ENCODE measurements at regions not wholly inside any gene's neighbourhood (a gene's known extent, or its start where the extent isn't known, plus 50 kb on each side); places are given as distances from the start of the nearest gene placed in this dataset.

DNA sequence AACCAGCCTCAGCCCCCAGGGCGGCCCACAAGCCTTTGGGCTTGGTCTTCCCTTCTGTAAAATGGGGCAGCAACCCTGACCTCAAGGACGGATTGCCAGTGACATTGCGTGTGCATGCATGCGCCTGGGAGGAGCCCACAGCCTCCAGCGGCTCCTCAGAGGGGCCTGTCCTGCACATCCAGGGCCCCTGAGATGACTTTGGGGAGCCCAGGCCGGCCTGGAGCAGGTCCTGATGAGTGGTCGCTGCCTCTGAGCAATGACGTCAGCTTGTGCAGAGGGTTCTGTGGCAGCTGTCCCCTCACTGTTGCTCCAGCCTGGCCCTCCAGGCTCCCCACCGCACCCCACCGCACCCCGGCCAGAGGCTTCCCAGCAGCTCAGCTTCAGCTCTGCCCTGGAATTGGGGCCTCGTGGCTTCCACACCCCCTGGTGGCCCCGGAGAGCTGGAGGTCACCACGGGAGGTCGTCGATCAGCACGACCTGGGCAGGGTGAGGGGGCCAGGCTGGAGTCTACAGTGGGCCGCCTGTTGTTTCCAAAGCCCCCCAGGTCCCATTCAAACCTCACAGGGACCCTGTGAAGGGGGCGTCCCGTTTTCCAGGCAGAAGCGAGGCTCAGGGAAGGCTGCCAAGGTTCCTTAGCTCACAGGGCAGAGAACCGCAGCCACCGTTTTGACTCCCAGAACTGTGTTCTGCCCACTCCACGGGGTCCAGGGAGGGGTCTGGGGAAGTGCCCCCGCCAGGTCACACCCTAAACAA, 341.8 kb downstream of the SEC14L1 start:
- Mint-ChIP-seq H3K27me3 (ENCODE audit: low read depth) (no peaks in the 10 kb centered on the region), H3K4me1 (peaks cover 30% of the 10 kb centered on the region), H3K36me3 (no peaks in the 10 kb centered on the region; the same call in none of the 2 replicates), H3K9me3 (no peaks in the 10 kb centered on the region), H3K4me3 (no peak overlapping the region), H3K27ac (no peak overlapping the region)
- ChIA-PET CTCF (interaction anchor here (3.4 kb wide), 1 partner anchor 53 kb away, joined by 11 read pairs; no protein-coding TSS in a partner anchor), POLR2A (no interaction called here)
- ATAC-seq (no peak), DNase-seq (ENCODE audit: low spot score) (no peak)
- TF ChIP-seq, protein P1, sequence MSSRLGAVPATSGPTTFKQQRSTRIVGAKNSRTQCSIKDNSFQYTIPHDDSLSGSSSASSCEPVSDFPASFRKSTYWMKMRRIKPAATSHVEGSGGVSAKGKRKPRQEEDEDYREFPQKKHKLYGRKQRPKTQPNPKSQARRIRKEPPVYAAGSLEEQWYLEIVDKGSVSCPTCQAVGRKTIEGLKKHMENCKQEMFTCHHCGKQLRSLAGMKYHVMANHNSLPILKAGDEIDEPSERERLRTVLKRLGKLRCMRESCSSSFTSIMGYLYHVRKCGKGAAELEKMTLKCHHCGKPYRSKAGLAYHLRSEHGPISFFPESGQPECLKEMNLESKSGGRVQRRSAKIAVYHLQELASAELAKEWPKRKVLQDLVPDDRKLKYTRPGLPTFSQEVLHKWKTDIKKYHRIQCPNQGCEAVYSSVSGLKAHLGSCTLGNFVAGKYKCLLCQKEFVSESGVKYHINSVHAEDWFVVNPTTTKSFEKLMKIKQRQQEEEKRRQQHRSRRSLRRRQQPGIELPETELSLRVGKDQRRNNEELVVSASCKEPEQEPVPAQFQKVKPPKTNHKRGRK (CRISPR knock-in tag; IDR thresholded peaks at IDR 0.05; ENCODE audit: borderline replicate concordance): no peak
- no peak for TF ChIP-seq NR2C2 (CRISPR knock-in tag; IDR thresholded peaks at IDR 0.05)
- TF ChIP-seq FOXP1 (CRISPR knock-in tag; IDR thresholded peaks at IDR 0.05; ENCODE audit: borderline replicate concordance): no peak
- TF ChIP-seq, protein P2, sequence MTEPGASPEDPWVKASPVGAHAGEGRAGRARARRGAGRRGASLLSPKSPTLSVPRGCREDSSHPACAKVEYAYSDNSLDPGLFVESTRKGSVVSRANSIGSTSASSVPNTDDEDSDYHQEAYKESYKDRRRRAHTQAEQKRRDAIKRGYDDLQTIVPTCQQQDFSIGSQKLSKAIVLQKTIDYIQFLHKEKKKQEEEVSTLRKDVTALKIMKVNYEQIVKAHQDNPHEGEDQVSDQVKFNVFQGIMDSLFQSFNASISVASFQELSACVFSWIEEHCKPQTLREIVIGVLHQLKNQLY (CRISPR knock-in tag; IDR thresholded peaks at IDR 0.05): no peak
- TF ChIP-seq, protein P3, sequence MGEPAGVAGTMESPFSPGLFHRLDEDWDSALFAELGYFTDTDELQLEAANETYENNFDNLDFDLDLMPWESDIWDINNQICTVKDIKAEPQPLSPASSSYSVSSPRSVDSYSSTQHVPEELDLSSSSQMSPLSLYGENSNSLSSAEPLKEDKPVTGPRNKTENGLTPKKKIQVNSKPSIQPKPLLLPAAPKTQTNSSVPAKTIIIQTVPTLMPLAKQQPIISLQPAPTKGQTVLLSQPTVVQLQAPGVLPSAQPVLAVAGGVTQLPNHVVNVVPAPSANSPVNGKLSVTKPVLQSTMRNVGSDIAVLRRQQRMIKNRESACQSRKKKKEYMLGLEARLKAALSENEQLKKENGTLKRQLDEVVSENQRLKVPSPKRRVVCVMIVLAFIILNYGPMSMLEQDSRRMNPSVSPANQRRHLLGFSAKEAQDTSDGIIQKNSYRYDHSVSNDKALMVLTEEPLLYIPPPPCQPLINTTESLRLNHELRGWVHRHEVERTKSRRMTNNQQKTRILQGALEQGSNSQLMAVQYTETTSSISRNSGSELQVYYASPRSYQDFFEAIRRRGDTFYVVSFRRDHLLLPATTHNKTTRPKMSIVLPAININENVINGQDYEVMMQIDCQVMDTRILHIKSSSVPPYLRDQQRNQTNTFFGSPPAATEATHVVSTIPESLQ (CRISPR knock-in tag; IDR thresholded peaks at IDR 0.05): no peak

DNA sequence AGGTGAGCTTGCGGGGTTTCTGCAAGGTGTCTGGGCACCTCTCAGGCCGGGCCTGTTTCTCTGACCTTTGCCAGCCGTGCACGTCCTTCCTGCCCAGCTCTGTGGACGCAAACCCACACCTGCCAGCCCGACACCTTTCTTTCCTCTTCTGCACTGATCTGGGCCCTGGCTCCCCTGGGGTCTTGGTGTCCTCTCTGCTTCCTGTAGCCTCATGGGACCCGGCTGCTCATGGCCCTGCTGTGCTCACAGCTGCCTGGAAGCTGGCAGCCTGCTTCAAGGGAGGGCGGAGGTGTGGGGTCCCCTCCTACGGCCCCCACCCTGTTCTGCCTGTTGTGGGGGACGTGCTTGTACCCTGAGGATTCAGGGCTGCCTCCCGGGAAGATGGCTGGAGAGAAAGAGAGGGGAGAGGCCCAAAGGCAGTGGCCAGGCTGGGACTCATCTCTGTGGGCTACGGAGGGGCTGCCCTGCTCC, 342.4 kb downstream of the SEC14L1 start:
- DNase-seq (ENCODE audit: low spot score): no peak
- no peak overlapping the region for H3K4me3 Mint-ChIP-seq
- no peak for ATAC-seq
- peaks cover 25% of the 10 kb centered on the region for H3K4me1 Mint-ChIP-seq
- ChIA-PET CTCF (interaction anchor here (3.4 kb wide), 1 partner anchor 53 kb away, joined by 11 read pairs; no protein-coding TSS in a partner anchor), POLR2A (no interaction called here)
- TF ChIP-seq, protein P1 (CRISPR knock-in tag; IDR thresholded peaks at IDR 0.05; ENCODE audit: borderline replicate concordance): no peak
- TF ChIP-seq, protein P3 (CRISPR knock-in tag; IDR thresholded peaks at IDR 0.05): no peak
- no peak for TF ChIP-seq ZNF396 (CRISPR knock-in tag; IDR thresholded peaks at IDR 0.05; ENCODE audit: borderline replicate concordance)
- no peak for TF ChIP-seq MYBL2 (CRISPR knock-in tag; IDR thresholded peaks at IDR 0.05)
- TF ChIP-seq CREB1 (CRISPR knock-in tag; IDR thresholded peaks at IDR 0.05): no peak
- TF ChIP-seq ZNF671 (CRISPR knock-in tag; IDR thresholded peaks at IDR 0.05): no peak
- no peak for TF ChIP-seq TP53 (CRISPR knock-in tag; IDR thresholded peaks at IDR 0.05)
- no peak for TF ChIP-seq CBFB (CRISPR knock-in tag; IDR thresholded peaks at IDR 0.05; ENCODE audit: low read depth)
- TF ChIP-seq, protein P4, sequence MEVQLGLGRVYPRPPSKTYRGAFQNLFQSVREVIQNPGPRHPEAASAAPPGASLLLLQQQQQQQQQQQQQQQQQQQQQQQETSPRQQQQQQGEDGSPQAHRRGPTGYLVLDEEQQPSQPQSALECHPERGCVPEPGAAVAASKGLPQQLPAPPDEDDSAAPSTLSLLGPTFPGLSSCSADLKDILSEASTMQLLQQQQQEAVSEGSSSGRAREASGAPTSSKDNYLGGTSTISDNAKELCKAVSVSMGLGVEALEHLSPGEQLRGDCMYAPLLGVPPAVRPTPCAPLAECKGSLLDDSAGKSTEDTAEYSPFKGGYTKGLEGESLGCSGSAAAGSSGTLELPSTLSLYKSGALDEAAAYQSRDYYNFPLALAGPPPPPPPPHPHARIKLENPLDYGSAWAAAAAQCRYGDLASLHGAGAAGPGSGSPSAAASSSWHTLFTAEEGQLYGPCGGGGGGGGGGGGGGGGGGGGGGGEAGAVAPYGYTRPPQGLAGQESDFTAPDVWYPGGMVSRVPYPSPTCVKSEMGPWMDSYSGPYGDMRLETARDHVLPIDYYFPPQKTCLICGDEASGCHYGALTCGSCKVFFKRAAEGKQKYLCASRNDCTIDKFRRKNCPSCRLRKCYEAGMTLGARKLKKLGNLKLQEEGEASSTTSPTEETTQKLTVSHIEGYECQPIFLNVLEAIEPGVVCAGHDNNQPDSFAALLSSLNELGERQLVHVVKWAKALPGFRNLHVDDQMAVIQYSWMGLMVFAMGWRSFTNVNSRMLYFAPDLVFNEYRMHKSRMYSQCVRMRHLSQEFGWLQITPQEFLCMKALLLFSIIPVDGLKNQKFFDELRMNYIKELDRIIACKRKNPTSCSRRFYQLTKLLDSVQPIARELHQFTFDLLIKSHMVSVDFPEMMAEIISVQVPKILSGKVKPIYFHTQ (CRISPR knock-in tag; IDR thresholded peaks at IDR 0.05): no peak
- TF ChIP-seq HMGA2 (CRISPR knock-in tag; IDR thresholded peaks at IDR 0.05): no peak
- TF ChIP-seq OVOL2 (CRISPR knock-in tag; IDR thresholded peaks at IDR 0.05; ENCODE audit: borderline replicate concordance): no peak
- TF ChIP-seq, protein P5, sequence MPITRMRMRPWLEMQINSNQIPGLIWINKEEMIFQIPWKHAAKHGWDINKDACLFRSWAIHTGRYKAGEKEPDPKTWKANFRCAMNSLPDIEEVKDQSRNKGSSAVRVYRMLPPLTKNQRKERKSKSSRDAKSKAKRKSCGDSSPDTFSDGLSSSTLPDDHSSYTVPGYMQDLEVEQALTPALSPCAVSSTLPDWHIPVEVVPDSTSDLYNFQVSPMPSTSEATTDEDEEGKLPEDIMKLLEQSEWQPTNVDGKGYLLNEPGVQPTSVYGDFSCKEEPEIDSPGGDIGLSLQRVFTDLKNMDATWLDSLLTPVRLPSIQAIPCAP (CRISPR knock-in tag; IDR thresholded peaks at IDR 0.05): no peak
- no peak for TF ChIP-seq IRF2 (CRISPR knock-in tag; IDR thresholded peaks at IDR 0.05; ENCODE audit: borderline replicate concordance, low read depth)
- no peak for TF ChIP-seq GABPB1 (CRISPR knock-in tag; IDR thresholded peaks at IDR 0.05)
- no peak for TF ChIP-seq ZNF317 (CRISPR knock-in tag; IDR thresholded peaks at IDR 0.05; ENCODE audit: borderline replicate concordance, low read depth)
- TF ChIP-seq, protein P6, sequence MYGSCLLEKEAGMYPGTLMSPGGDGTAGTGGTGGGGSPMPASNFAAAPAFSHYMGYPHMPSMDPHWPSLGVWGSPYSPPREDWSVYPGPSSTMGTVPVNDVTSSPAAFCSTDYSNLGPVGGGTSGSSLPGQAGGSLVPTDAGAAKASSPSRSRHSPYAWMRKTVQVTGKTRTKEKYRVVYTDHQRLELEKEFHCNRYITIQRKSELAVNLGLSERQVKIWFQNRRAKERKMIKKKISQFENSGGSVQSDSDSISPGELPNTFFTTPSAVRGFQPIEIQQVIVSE (CRISPR knock-in tag; IDR thresholded peaks at IDR 0.05; ENCODE audit: borderline replicate concordance): no peak
- TF ChIP-seq, protein P7, sequence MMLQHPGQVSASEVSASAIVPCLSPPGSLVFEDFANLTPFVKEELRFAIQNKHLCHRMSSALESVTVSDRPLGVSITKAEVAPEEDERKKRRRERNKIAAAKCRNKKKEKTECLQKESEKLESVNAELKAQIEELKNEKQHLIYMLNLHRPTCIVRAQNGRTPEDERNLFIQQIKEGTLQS (CRISPR knock-in tag; conservative IDR thresholded peaks at IDR 0.05): no peak
- TF ChIP-seq NFATC4 (CRISPR knock-in tag; IDR thresholded peaks at IDR 0.05): no peak
- H3K27me3 Mint-ChIP-seq (ENCODE audit: low read depth): no peaks in the 10 kb centered on the region
- no peaks in the 10 kb centered on the region for H3K9me3 Mint-ChIP-seq
- H3K36me3 Mint-ChIP-seq: peaks cover 3% of the 10 kb centered on the region
- H3K27ac Mint-ChIP-seq: no peak overlapping the region

All from WTC11 (cell line).